OCI-LY1 (cell line): ENCODE measurements at regions not wholly inside any gene's neighbourhood (a gene's known extent, or its start where the extent isn't known, plus 50 kb on each side); places are given as distances from the start of the nearest gene placed in this dataset.

Source experiments
- EZH2 ChIP-seq: fragments of 200-600 bp; sonication (generic), shearing (Covaris generic); IDR thresholded peaks from 2 replicates; pipeline ENCODE4 v1.8.0; 2017; ENCODE audit warnings: borderline replicate concordance, mixed run types, mild to moderate bottlenecking, antibody characterized with exemption, low read length, moderate library complexity, mixed read lengths
- TF ChIP-seq, protein P1 (sequence below): fragments of 200-600 bp; sonication (generic), shearing (Covaris generic); IDR thresholded peaks from 2 replicates; pipeline ENCODE4 v1.5.1; 2017; ENCODE audit warnings: mild to moderate bottlenecking, antibody characterized with exemption, low read length, moderate library complexity, mixed read lengths

DNA sequence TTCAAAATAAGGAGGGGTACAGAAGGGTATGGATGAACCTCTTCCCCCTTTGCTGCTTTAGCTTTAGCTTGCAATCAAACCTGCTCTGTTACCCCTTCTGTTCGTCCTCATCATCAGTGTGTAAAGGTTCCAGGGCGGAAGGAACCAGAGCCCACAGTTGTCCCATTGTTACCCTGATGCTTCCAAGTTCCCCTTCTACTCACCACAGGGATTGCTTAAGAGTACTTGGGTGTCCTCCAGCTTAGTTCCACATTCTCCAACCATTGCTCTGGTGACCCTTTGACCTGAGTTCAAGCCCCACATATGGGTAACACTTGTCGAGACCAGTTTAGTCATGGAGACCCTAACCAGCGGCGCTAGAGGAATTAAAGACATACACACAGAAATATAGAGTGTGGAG lies 1080.1 kb upstream of the ALCAM start:
- TF ChIP-seq, protein P1, sequence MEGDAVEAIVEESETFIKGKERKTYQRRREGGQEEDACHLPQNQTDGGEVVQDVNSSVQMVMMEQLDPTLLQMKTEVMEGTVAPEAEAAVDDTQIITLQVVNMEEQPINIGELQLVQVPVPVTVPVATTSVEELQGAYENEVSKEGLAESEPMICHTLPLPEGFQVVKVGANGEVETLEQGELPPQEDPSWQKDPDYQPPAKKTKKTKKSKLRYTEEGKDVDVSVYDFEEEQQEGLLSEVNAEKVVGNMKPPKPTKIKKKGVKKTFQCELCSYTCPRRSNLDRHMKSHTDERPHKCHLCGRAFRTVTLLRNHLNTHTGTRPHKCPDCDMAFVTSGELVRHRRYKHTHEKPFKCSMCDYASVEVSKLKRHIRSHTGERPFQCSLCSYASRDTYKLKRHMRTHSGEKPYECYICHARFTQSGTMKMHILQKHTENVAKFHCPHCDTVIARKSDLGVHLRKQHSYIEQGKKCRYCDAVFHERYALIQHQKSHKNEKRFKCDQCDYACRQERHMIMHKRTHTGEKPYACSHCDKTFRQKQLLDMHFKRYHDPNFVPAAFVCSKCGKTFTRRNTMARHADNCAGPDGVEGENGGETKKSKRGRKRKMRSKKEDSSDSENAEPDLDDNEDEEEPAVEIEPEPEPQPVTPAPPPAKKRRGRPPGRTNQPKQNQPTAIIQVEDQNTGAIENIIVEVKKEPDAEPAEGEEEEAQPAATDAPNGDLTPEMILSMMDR, result no peak
- no peak for TF ChIP-seq EZH2
